Adrenal gland (tissue), 9 donors: ENCODE measurements at regions not wholly inside any gene's neighbourhood (a gene's known extent, or its start where the extent isn't known, plus 50 kb on each side); places are given as distances from the start of the nearest gene placed in this dataset.

Experiments used
- DNase-seq, 7 donors: peaks; one replicate each; pipeline ENCODE4 v3.0.0-alpha.2; 2019 to 2020
- H3K27ac ChIP-seq, 5 donors: fragments of 200-600 bp; sonication (generic) in 4 of 5; 1 replicate in 3 of 5; 2 replicates in 2 of 5; pipeline versions ENCODE4 v1.5.1 to v1.8.0; 2016 to 2020; ENCODE audit warnings: mild to moderate bottlenecking in 1 of 5
- H3K27me3 ChIP-seq: fragments of 200-600 bp; 2 replicates; pipeline ENCODE4 v1.8.0; 2021
- H3K36me3 ChIP-seq, 2 donors: fragments of 200-600 bp; replicated peaks in 1 of 2; 1 replicate in 1 of 2; 2 replicates in 1 of 2; pipeline versions ENCODE4 v1.5.1 to v1.8.0; 2018 to 2022
- H3K4me1 ChIP-seq, 2 donors: fragments of 200-600 bp; replicated peaks in 1 of 2; 1 replicate in 1 of 2; 2 replicates in 1 of 2; pipeline versions ENCODE4 v1.5.1 to v1.8.0; 2018 to 2021
- H3K4me3 ChIP-seq, 4 donors: fragments of 200-600 bp; sonication (generic) in 3 of 4; one replicate each; pipeline ENCODE4 v1.5.1; 2016 to 2018
- H3K9me3 ChIP-seq, 3 donors: fragments of 200-600 bp; sonication (generic) in 1 of 3; replicated peaks in 1 of 3; 1 replicate in 2 of 3; 2 replicates in 1 of 3; pipeline versions ENCODE4 v1.5.1 to v1.8.0; 2016 to 2021
- POLR2A ChIP-seq, 2 donors: fragments of 450-650 bp; IDR thresholded peaks; one replicate each; pipeline ENCODE4 v1.6.1; 2017; ENCODE audit warnings: antibody characterized with exemption in 2 of 2, mild to moderate bottlenecking in 2 of 2, moderate library complexity in 1 of 2
- WGBS, 4 donors: extraction: QIAGEN DNeasy Blood & Tissue Kit in 2 of 4; methylation state at CpG; one replicate each; pipeline versions ENCODE4 v1.1.5 to v1.1.7; 2013 to 2017; 5-methylcytosine and 5-hydroxymethylcytosine counted together
- intact Hi-C, 2 donors: fragments of 100-400 bp; cut with DNase I; formaldehyde crosslinking; loops; one replicate each; pipeline versions ENCODE4 v1.14.1 to v1.15.0; 2022 to 2023
- TF ChIP-seq, protein P1 (sequence below), 6 experiments: fragments of 450-650 bp in 4 of 6; fragments of 200-600 bp in 2 of 6; sonication (generic) in 1 of 6; IDR thresholded peaks; 1 replicate in 5 of 6; 2 replicates in 1 of 6; pipeline versions ENCODE4 v1.5.1 to v1.8.0; 2016 to 2021; ENCODE audit warnings: antibody characterized with exemption in 6 of 6, mild to moderate bottlenecking in 2 of 6, moderate library complexity in 1 of 6
- donor health status: healthy with polysubstance abuse.
- donor health status: Bipolar disorder and iron deficiency.
- donor health status: DM: yes; HTN: yes; CAD: no.
- donor health status: DM: no; HTN: no; CAD: no.
- donor health status: DM: no; HTN: no; CAD: no.

DNA sequence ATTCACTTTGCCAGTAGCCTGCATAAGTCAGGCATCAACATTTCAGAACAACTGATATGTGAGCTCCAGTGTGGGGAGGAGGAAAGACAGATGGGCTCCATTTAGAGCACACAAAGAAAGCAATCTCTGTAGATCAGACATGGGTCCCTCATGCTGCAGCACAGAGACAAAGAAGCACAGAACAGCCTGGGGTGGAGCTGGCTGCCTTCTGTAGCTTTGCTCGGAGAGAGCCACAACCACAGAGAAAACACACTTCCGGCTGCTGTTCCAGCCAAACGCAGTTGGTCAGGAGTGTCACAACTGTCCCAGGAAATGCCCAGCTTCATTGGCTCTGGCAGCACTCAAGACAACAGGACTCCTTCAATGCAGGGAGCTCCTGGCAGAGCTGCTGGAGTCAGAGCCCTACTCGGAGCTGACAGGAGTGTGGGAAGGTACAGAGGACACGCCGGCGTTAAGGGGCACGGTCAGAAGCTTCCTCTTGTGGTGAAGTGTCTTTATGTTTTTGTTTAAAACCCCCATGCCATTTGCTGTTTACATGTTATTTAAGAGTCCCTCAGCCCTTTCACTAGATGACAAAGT, 494.4 kb downstream of the TCERG1L start:
- no peak overlapping the region for H3K27ac ChIP-seq
- WGBS, 4 donors: 72 to 82% (median 76%) methylated on average over 8 of the region's 8 CpGs
- no peak for DNase-seq

DNA sequence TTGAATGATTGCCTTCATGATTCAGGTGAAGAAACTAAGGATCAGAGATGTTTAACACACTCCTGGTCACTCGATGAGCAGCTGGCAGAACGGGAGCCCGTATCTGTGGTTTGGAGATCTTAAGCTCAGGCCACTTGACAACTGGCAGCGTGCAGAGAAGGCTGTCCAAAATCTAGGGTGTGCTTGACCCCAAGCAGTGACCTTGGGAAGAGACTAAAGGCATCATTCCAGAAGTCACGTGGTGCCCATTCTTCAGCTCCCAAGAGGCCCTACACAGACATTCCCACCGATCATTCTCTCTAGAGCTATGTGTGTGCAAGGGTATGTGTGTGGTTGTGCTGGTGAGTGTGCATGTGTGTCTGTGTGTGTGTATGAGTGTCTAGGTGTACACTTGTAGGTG, 493.8 kb downstream of the TCERG1L start:
- H3K36me3 ChIP-seq: no peaks in the 10 kb centered on the region
- no peak for TF ChIP-seq POLR2A (IDR thresholded peaks at IDR 0.05)
- TF ChIP-seq, protein P1, sequence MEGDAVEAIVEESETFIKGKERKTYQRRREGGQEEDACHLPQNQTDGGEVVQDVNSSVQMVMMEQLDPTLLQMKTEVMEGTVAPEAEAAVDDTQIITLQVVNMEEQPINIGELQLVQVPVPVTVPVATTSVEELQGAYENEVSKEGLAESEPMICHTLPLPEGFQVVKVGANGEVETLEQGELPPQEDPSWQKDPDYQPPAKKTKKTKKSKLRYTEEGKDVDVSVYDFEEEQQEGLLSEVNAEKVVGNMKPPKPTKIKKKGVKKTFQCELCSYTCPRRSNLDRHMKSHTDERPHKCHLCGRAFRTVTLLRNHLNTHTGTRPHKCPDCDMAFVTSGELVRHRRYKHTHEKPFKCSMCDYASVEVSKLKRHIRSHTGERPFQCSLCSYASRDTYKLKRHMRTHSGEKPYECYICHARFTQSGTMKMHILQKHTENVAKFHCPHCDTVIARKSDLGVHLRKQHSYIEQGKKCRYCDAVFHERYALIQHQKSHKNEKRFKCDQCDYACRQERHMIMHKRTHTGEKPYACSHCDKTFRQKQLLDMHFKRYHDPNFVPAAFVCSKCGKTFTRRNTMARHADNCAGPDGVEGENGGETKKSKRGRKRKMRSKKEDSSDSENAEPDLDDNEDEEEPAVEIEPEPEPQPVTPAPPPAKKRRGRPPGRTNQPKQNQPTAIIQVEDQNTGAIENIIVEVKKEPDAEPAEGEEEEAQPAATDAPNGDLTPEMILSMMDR (IDR thresholded peaks at IDR 0.05): no peak
- no peak for DNase-seq
- no peaks in the 10 kb centered on the region for H3K4me1 ChIP-seq
- no peak overlapping the region for H3K27ac ChIP-seq
- H3K27me3 ChIP-seq: no peaks in the 10 kb centered on the region
- WGBS, 4 donors: 62 to 73% (median 70%) methylated on average over 5 to 6 of the region's 6 CpGs
- H3K4me3 ChIP-seq: no peak overlapping the region
- no peaks in the 10 kb centered on the region for H3K9me3 ChIP-seq
- intact Hi-C loops: no loop called here

More for the DNA sequence above, 494.4 kb downstream of the TCERG1L start:
- no peaks in the 10 kb centered on the region for H3K36me3 ChIP-seq
- no peaks in the 10 kb centered on the region for H3K4me1 ChIP-seq
- no peaks in the 10 kb centered on the region for H3K9me3 ChIP-seq
- H3K4me3 ChIP-seq: no peak overlapping the region
- intact Hi-C loops: no loop called here
- no peaks in the 10 kb centered on the region for H3K27me3 ChIP-seq
- no peak for TF ChIP-seq POLR2A (IDR thresholded peaks at IDR 0.05)
- TF ChIP-seq, protein P1 (IDR thresholded peaks at IDR 0.05): no peak

DNA sequence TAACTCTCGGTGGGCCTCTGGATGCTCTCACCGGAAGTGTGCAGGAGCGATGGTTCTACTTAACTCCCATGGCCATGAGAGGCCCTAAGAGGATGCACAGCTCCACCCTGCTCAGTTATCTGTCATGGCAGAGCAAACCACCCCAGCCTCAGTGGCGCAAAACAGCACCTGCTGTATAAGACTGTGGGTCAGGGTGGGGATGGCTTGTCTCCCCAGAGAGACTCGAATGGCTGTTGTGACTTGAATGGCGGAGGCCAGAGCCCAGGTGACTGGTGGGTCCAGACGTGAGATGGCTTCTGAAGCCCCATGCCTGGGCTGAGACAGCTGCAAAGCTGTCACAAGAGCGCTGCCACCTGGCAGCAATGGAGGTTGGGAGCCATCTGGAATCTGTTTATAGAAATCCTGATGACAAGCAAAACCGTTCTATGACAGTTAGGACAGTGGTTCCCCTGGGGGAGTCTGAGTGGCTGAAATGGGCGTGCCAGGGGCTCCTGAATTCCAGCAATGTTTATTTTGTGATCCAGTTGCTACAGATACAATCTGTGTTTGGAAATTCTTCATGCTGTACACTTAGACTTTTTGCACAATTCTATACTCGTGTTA, 490.5 kb downstream of the TCERG1L start:
- Histone ChIP-seq H3K9me3 (peaks cover 0 to 5% (median 0%) of the 10 kb centered on the region in 3 donors), H3K27ac (no peak overlapping the region), H3K36me3 (no peaks in the 10 kb centered on the region), H3K27me3 (no peaks in the 10 kb centered on the region), H3K4me1 (no peaks in the 10 kb centered on the region), H3K4me3 (no peak overlapping the region)
- DNase-seq: no peak
- WGBS, 4 donors: 64 to 83% (median 74%) methylated on average over 9 to 11 of the region's 11 CpGs
- TF ChIP-seq, protein P1 (IDR thresholded peaks at IDR 0.05): no peak
- TF ChIP-seq POLR2A (IDR thresholded peaks at IDR 0.05): no peak
- intact Hi-C loops: no loop called here

DNA sequence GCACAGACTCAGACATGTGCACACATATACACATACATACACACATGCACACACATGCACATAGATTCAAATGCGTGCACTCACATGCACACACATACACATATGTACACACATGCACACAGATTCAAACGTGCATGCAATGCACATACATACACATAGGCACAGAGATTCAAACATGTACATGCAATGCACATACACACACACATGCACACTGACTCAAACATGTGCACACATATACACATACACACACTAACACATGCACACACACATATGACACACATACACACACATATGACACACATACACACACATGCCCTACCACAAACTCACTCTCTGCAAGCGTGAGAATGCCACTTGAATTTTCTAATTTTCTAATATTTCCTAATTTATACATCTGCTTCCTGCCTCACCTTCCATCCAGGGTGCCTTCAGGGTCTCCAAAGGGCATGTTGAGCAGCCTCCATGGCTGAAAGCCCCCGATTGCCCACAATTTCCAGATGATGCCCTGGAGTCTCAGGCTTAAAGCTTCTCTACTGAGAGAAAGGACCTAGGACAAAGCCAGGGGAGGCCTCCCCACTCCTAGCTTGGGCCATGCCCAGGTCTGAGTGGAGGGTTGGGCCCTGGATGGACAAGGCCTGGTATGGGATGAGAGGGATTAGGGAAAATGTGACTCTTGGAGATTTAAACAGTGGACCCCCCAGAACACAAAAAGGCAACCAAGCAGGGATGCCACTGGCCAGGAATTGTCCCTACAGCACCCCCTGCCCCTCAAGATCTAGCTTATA, 487.1 kb downstream of the TCERG1L start:
- Histone ChIP-seq H3K9me3 (peaks cover 0 to 10% (median 0%) of the 10 kb centered on the region in 3 donors), H3K27ac (no peak overlapping the region), H3K36me3 (no peaks in the 10 kb centered on the region), H3K27me3 (no peaks in the 10 kb centered on the region), H3K4me3 (no peak overlapping the region), H3K4me1 (no peaks in the 10 kb centered on the region)
- TF ChIP-seq, protein P1 (IDR thresholded peaks at IDR 0.05): no peak
- TF ChIP-seq POLR2A (IDR thresholded peaks at IDR 0.05): no peak
- DNase-seq: no peak
- WGBS, 4 donors: 80 to 92% (median 88%) methylated on average over 4 of the region's 4 CpGs
- intact Hi-C loops: no loop called here
